ENCODE measurements at regions not wholly inside any gene's neighbourhood (a gene's known extent, or its start where the extent isn't known, plus 50 kb on each side); places are given as distances from the start of the nearest gene placed in this dataset.
"Not testable (repeated sequence)": the region's sequence is repeated elsewhere in the genome, so short reads cannot be mapped to it uniquely, and the experiment has no call there.

GRCh38 chr12:34299802-34300193 lies 277.5 kb downstream of the ALG10 start:
- intact Hi-C loops (cut with micrococcal nuclease), result no loop called here
- H3K27me3 Mint-ChIP-seq (ENCODE audit: insufficient read depth), result no peaks in the 10 kb centered on the region
- H3K4me3 Mint-ChIP-seq, result no peak overlapping the region
- peaks cover 5% of the 10 kb centered on the region for H3K36me3 Mint-ChIP-seq (ENCODE audit: low read depth)
- no peaks in the 10 kb centered on the region for H3K4me1 Mint-ChIP-seq (ENCODE audit: low read depth)
- peaks cover 98% of the 10 kb centered on the region for H3K9me3 Mint-ChIP-seq
- DNase-seq (ENCODE audit: low spot score), result no peak
- H3K27ac Mint-ChIP-seq, result no peak overlapping the region

DNA sequence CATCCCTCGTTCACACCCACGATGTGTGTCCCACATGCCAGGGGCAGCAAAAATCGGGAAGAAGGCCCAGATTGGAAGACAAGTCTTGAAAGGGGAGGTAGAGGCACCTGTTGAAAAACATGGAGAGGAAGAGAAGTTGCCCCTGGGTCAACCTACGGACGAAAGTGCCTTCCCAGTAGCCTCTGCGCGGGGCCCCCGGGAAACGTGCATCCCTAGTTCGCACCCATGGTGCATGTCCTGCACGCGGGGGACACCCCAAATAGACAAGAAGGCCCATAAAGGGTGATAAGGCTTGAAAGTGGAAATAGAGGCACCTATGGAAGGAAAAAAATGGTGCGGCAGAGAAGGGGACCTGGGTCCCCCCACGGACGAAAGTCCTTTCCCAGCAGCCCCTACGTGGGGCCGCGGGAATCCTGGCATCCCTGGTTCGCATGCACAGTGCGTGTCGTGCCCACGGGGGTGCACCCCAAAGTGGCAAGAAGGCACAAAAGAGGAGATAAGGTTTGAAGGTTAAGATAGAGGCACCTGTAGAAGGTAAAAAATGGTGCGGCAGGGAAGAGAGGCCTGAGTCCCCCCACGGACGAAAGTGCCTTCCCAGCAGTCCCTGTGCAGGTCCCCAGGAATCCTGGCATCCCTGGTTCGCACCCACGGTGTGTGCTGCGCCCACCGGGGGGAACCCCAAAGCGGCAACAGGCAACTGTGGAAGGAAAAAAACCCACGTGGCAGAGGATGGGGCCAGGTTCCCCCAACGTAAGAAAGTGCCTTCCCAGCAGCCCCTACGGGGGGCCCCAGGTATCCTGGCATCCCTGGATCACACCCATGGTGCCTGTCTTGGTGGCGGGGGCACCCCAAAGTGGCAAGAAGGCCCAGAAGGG lies 278.3 kb downstream of the ALG10 start:
- intact Hi-C loops (cut with micrococcal nuclease), result no loop called here
- H3K27ac Mint-ChIP-seq, result no peak overlapping the region
- no peak for DNase-seq (ENCODE audit: low spot score)
- H3K9me3 Mint-ChIP-seq, result peaks cover 97% of the 10 kb centered on the region
- peaks cover 5% of the 10 kb centered on the region for H3K36me3 Mint-ChIP-seq (ENCODE audit: low read depth)
- H3K4me1 Mint-ChIP-seq (ENCODE audit: low read depth), result no peaks in the 10 kb centered on the region
- no peaks in the 10 kb centered on the region for H3K27me3 Mint-ChIP-seq (ENCODE audit: insufficient read depth)
- H3K4me3 Mint-ChIP-seq, result no peak overlapping the region

DNA sequence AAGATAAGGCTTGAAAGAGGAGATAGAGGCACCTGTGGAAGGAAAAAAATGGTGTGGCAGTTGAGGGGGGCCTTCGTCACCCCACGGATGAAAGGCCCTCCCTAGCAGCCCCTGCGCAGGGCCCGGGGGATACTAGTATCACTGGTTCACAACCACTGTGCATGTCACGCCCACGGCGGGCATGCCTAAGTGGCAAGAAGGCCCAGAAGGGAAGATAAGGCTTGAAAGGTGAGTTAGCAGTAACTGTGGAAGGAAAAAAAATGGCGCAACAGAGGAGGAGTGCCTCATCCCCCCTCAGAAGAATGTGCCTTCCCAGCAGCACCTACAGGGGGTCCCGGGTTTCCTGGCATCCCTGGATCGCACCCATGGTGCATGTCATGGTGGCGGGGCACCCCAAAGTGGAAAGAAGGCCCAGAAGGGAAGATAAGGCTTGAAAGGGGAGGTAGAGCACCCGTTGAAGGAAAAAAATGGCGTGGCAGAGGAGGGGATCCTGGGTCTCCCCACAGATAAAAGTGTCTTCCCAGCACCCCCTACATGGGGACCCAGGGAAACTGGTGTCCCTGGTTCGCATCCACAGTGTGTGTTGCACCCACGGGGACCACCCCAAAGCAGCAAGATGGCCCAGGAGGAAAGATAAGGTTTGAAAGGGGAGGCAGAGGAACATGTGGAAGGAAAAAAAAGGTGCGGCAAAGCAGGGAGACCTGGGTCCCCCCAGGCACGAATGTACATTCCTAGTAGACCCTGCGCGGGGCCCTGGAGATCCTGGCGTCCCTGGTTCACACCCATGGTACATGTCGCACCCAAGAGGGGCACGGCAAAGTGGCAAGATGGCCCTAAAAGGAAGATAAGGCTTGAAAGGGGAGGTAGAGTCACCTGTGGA lies 279.2 kb downstream of the ALG10 start:
- Mint-ChIP-seq H3K9me3 (peaks cover 96% of the 10 kb centered on the region), H3K4me3 (no peak overlapping the region), H3K36me3 (ENCODE audit: low read depth) (peaks cover 5% of the 10 kb centered on the region), H3K27me3 (ENCODE audit: insufficient read depth) (no peaks in the 10 kb centered on the region), H3K4me1 (ENCODE audit: low read depth) (no peaks in the 10 kb centered on the region), H3K27ac (no peak overlapping the region)
- intact Hi-C loops (cut with micrococcal nuclease), result no loop called here
- no peak for DNase-seq (ENCODE audit: low spot score)

DNA sequence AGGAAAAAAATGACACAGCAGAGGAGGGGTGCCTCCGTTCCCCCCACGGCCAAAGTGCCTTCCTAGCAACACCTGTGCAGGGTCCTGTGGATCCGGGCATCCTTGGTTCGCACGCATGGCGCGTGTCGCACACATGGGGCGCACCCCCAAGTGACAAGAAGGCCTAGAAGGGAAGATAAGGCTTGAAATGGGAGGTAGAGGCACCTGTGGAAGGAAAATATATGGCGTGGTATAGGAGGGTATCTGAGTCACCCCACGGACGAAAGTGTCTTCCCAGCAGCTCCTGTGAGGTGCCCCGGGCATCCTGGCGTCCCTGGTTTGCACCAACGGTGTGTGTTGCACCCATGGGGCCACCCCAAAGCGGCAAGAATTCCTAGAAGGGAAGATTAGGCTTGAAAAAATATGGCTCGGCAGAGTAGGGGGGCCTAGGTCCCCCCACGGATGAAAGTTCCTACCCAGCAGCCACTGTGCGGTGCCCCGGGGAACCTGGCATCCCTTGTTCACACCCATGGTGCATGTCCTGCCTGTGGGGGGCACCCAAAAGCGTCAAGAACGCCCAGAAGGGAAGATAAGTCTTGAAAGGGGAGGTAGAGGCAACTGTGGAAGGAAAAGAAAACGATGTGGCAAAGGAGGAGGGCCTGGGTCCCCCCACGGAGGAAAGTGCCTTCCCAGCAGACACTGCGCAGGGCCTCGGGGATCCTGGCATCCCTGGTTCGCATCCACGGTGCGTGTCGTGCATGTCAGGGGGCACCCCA lies 280.0 kb downstream of the ALG10 start:
- H3K36me3 Mint-ChIP-seq (ENCODE audit: low read depth), result peaks cover 5% of the 10 kb centered on the region
- no peaks in the 10 kb centered on the region for H3K4me1 Mint-ChIP-seq (ENCODE audit: low read depth)
- no peak overlapping the region for H3K27ac Mint-ChIP-seq
- H3K4me3 Mint-ChIP-seq, result no peak overlapping the region
- no peak for DNase-seq (ENCODE audit: low spot score)
- intact Hi-C loops (cut with micrococcal nuclease), result no loop called here
- peaks cover 97% of the 10 kb centered on the region for H3K9me3 Mint-ChIP-seq
- no peaks in the 10 kb centered on the region for H3K27me3 Mint-ChIP-seq (ENCODE audit: insufficient read depth)

DNA sequence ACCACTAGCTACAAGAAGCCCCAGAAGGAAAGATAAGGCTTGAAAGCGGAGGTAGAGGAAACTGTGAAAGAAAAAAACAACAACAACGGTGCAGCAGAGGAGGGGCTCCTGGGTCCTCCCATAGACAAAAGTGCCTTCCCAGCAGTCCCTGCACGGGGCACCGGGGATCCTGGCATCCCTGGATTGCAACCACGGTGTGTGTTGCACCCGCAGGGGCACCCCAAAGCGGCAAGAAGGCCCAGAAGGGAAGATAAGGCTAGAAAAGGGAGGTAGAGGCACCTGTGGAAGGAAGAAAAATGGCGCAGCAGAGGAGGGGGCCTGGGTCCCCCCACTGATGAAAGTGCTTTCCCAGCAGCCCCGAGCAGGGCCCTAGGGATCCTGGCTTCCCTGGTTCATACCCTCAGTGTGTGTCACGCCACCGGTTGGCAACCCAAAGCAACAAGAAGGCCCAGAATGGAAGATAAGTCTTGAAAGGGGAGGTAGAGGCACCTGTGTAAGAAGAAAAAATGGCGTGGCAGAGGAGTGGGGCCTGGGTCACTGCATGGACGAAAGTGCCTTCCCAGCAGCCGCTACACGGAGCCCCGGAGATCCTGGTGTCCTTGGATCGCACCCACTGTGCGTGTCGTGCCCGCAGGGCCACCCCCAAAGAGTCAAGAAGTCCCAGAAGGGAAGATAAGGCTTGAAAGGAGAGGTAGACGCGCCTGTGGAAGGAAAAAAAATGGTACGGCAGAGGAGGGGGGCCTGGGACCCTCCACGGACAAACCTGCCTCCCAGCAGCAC lies 281.0 kb downstream of the ALG10 start:
- Mint-ChIP-seq H3K4me1 (ENCODE audit: low read depth) (no peaks in the 10 kb centered on the region), H3K27ac (no peak overlapping the region), H3K9me3 (peaks cover 96% of the 10 kb centered on the region), H3K27me3 (ENCODE audit: insufficient read depth) (no peaks in the 10 kb centered on the region), H3K4me3 (no peak overlapping the region), H3K36me3 (ENCODE audit: low read depth) (peaks cover 5% of the 10 kb centered on the region)
- intact Hi-C loops (cut with micrococcal nuclease), result no loop called here
- no peak for DNase-seq (ENCODE audit: low spot score)

GRCh38 chr12:34304001-34304400 lies 281.7 kb downstream of the ALG10 start:
- H3K4me1 Mint-ChIP-seq (ENCODE audit: low read depth), result no peaks in the 10 kb centered on the region
- H3K4me3 Mint-ChIP-seq, result no peak overlapping the region
- intact Hi-C loops (cut with micrococcal nuclease), result no loop called here
- no peak for DNase-seq (ENCODE audit: low spot score)
- peaks cover 94% of the 10 kb centered on the region for H3K9me3 Mint-ChIP-seq
- H3K27me3 Mint-ChIP-seq (ENCODE audit: insufficient read depth), result no peaks in the 10 kb centered on the region
- peaks cover 3% of the 10 kb centered on the region for H3K36me3 Mint-ChIP-seq (ENCODE audit: low read depth)
- no peak overlapping the region for H3K27ac Mint-ChIP-seq

DNA sequence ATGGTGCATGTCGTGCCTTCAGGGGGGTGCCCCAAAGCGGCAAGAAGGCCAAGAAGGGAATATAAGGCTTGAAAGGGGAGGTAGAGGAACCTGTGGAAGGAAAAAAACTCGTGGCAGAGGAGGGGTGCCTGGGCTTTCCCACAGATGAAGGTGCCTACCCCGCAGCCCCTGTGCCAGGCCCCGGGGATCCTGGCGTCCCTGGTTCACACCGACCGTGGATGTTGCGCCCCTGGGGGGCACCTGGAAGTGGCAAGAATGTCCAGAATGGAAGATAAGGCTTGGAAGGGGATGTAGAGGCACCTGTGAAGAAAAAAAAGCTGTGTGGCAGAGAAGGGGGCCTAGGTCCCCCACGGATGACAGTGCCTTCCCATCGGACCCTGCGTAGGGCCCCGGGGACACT lies 282.2 kb downstream of the ALG10 start:
- no peak overlapping the region for H3K27ac Mint-ChIP-seq
- no peaks in the 10 kb centered on the region for H3K27me3 Mint-ChIP-seq (ENCODE audit: insufficient read depth)
- H3K36me3 Mint-ChIP-seq (ENCODE audit: low read depth), result peaks cover 2% of the 10 kb centered on the region
- H3K4me1 Mint-ChIP-seq (ENCODE audit: low read depth), result no peaks in the 10 kb centered on the region
- peaks cover 92% of the 10 kb centered on the region for H3K9me3 Mint-ChIP-seq
- H3K4me3 Mint-ChIP-seq, result no peak overlapping the region
- no peak for DNase-seq (ENCODE audit: low spot score)
- intact Hi-C loops (cut with micrococcal nuclease), result no loop called here

- Mint-ChIP-seq H3K9me3 (peaks cover 87% of the 10 kb centered on the region), H3K36me3 (ENCODE audit: low read depth) (peaks cover 2% of the 10 kb centered on the region), H3K27ac (no peak overlapping the region), H3K4me3 (no peak overlapping the region), H3K4me1 (ENCODE audit: low read depth) (no peaks in the 10 kb centered on the region), H3K27me3 (ENCODE audit: insufficient read depth) (no peaks in the 10 kb centered on the region)
- intact Hi-C loops (cut with micrococcal nuclease), result no loop called here
- DNase-seq (ENCODE audit: low spot score), result no peak
Observed at GRCh38 chr12:34305176-34305575, 282.9 kb downstream of the ALG10 start.

- H3K27ac Mint-ChIP-seq, result no peak overlapping the region
- no peaks in the 10 kb centered on the region for H3K4me1 Mint-ChIP-seq (ENCODE audit: low read depth)
- H3K9me3 Mint-ChIP-seq, result peaks cover 82% of the 10 kb centered on the region
- H3K4me3 Mint-ChIP-seq, result no peak overlapping the region
- no peaks in the 10 kb centered on the region for H3K27me3 Mint-ChIP-seq (ENCODE audit: insufficient read depth)
- H3K36me3 Mint-ChIP-seq (ENCODE audit: low read depth), result peaks cover 1% of the 10 kb centered on the region
- intact Hi-C loops (cut with micrococcal nuclease), result no loop called here
- DNase-seq (ENCODE audit: low spot score), result no peak
Observed at GRCh38 chr12:34306133-34306830, 284.0 kb downstream of the ALG10 start.

DNA sequence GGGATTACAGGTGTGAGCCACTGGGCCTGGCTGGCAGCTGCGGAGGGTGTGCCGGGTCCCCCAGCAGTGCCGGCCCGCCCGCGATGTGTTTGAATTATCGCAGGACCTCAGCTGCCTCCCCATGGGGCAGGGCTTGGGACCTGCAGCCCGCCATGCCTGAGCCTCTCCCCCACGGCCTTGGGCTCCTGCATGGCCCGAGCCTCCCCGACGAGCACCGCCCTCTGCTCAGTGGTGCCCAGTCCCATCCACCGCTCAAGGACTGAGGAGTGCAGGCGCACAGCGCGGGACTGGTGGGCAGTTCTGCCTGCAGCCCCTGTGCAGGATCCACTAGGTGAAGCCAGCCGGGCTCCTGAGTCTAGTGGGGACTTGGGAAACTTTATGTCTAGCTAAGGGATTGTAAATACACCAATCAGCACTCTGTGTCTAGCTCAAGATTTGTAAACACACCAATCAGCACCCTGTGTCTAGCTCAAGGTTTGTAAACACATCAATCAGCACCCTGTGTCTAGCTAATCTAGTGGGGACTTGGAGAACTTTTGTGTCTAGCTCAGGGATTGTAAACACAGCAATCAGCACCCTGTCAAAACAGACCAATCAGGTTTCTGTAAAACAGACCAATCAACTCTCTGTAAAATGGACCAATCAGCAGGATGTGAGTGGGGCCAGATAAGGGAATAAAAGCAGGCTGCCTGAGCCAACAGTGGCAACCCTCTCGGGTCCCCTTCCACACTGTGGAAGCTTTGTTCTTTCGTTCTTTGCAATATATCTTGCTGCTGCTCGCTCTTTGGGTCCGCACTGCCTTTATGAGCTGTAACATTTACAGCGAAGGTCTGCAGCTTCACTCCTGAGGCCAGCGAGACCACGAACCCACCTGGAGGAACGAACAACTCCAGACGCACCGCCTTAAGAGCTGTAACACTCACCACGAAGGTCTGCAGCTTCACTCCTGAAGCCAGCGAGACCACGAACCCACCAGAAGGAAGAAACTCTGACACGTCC lies 287.8 kb downstream of the ALG10 start:
- H3K4me1 Mint-ChIP-seq (ENCODE audit: low read depth); H3K4me3 Mint-ChIP-seq; H3K36me3 Mint-ChIP-seq (ENCODE audit: low read depth); H3K27ac Mint-ChIP-seq; intact Hi-C loops (cut with micrococcal nuclease); DNase-seq (ENCODE audit: low spot score); H3K27me3 Mint-ChIP-seq (ENCODE audit: insufficient read depth): not testable (repeated sequence)
- H3K9me3 Mint-ChIP-seq, result peaks cover 82% of the 10 kb centered on the region

DNA sequence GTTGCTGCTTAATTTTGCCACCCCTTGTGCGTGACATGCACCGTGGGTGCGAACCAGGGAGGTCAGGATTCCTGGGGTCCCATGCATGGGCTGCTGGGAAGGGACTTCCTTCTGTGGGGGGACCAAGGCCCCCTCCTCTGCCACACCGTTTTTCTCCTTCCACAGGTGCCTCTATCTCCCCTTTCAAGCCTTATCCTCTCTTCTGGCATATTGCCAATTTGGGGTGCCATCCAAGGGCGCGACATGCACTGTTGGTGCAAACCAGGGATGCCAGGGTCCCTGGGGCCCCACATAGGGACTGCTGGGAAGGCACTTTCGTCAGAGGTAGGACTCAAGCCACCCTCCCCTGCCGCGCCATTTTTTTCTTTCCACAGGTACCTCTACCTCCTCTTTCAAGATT lies 289.0 kb downstream of the ALG10 start:
- intact Hi-C loops (cut with micrococcal nuclease), result no loop called here
- DNase-seq (ENCODE audit: low spot score), result no peak
- Mint-ChIP-seq H3K9me3 (peaks cover 84% of the 10 kb centered on the region), H3K27ac (no peak overlapping the region), H3K27me3 (ENCODE audit: insufficient read depth) (no peaks in the 10 kb centered on the region), H3K4me3 (no peak overlapping the region), H3K36me3 (ENCODE audit: low read depth) (no peaks in the 10 kb centered on the region), H3K4me1 (ENCODE audit: low read depth) (no peaks in the 10 kb centered on the region)
